Right atrium auricular region (tissue), 2 donors: ENCODE measurements at regions not wholly inside any gene's neighbourhood (a gene's known extent, or its start where the extent isn't known, plus 50 kb on each side); places are given as distances from the start of the nearest gene placed in this dataset.

Source experiments
- DNase-seq: peaks from one replicate; pipeline ENCODE4 v3.0.0-alpha.2; 2019; ENCODE audit warnings: low spot score
- H3K27ac ChIP-seq, 2 donors: fragments of 200-600 bp; sonication (generic); 1 replicate in 1 of 2; 2 replicates in 1 of 2; pipeline ENCODE4 v1.5.1; 2016 to 2019
- H3K27me3 ChIP-seq, 2 donors: fragments of 200-600 bp; sonication (generic); one replicate each; pipeline versions ENCODE4 v1.5.1 to v1.6.0; 2017 to 2019
- H3K36me3 ChIP-seq: fragments of 200-600 bp; sonication (generic); one replicate; pipeline ENCODE4 v1.5.1; 2016
- H3K4me1 ChIP-seq, 2 donors: fragments of 200-600 bp; sonication (generic); one replicate each; pipeline versions ENCODE4 v1.5.1 to v1.6.0; 2017 to 2019
- H3K4me3 ChIP-seq, 2 donors: fragments of 200-600 bp; sonication (generic); 1 replicate in 1 of 2; 2 replicates in 1 of 2; pipeline ENCODE4 v1.5.1; 2017 to 2019; ENCODE audit warnings: mild to moderate bottlenecking in 1 of 2, moderate library complexity in 1 of 2
- H3K9me3 ChIP-seq, 2 donors: fragments of 200-600 bp; sonication (generic); one replicate each; pipeline ENCODE4 v1.5.1; 2019
- CTCF ChIP-seq, 2 donors: fragments of 200-600 bp; sonication (generic); IDR thresholded peaks; one replicate each; pipeline ENCODE4 v1.5.1; 2019; ENCODE audit warnings: antibody characterized with exemption in 2 of 2

- no peak overlapping the region for H3K27ac ChIP-seq
- no peaks in the 10 kb centered on the region for H3K9me3 ChIP-seq
- H3K36me3 ChIP-seq, result no peaks in the 10 kb centered on the region
- no peak for TF ChIP-seq CTCF (IDR thresholded peaks at IDR 0.05)
- H3K27me3 ChIP-seq, result no peaks in the 10 kb centered on the region
- H3K4me3 ChIP-seq, result no peak overlapping the region
- no peak for DNase-seq
- H3K4me1 ChIP-seq, result no peaks in the 10 kb centered on the region
These were observed 498.0 kb downstream of the TBL1XR1 start for GRCh38 chr3:176699288-176699687.

GRCh38 chr3:176697284-176697889 is 499.9 kb downstream of the TBL1XR1 start:
- Histone ChIP-seq H3K4me3 (no peak overlapping the region), H3K36me3 (no peaks in the 10 kb centered on the region), H3K27me3 (no peaks in the 10 kb centered on the region), H3K4me1 (no peaks in the 10 kb centered on the region), H3K27ac (no peak overlapping the region), H3K9me3 (no peaks in the 10 kb centered on the region)
- no peak for DNase-seq
- no peak for TF ChIP-seq CTCF (IDR thresholded peaks at IDR 0.05)

- no peak overlapping the region for H3K4me3 ChIP-seq
- H3K4me1 ChIP-seq, result no peaks in the 10 kb centered on the region
- no peak for TF ChIP-seq CTCF (IDR thresholded peaks at IDR 0.05)
These were observed 500.5 kb downstream of the TBL1XR1 start for GRCh38 chr3:176696816-176697215.

GRCh38 chr3:176692966-176693785 is 504.1 kb downstream of the TBL1XR1 start:
- H3K27me3 ChIP-seq, result no peaks in the 10 kb centered on the region
- DNase-seq, result no peak
- H3K36me3 ChIP-seq, result no peaks in the 10 kb centered on the region
- no peaks in the 10 kb centered on the region for H3K9me3 ChIP-seq
- H3K4me1 ChIP-seq, result no peaks in the 10 kb centered on the region
- TF ChIP-seq CTCF (IDR thresholded peaks at IDR 0.05), result no peak
- H3K27ac ChIP-seq, result no peak overlapping the region
- H3K4me3 ChIP-seq, result no peak overlapping the region

More at GRCh38 chr3:176696816-176697215, 500.5 kb downstream of the TBL1XR1 start:
- Histone ChIP-seq H3K9me3 (no peaks in the 10 kb centered on the region), H3K36me3 (no peaks in the 10 kb centered on the region), H3K27me3 (no peaks in the 10 kb centered on the region), H3K27ac (no peak overlapping the region)
- no peak for DNase-seq

- Histone ChIP-seq H3K36me3 (no peaks in the 10 kb centered on the region), H3K27me3 (no peaks in the 10 kb centered on the region), H3K4me1 (no peaks in the 10 kb centered on the region), H3K4me3 (no peak overlapping the region), H3K9me3 (no peaks in the 10 kb centered on the region), H3K27ac (no peak overlapping the region)
- TF ChIP-seq CTCF (IDR thresholded peaks at IDR 0.05), result no peak
- no peak for DNase-seq
These were observed 504.9 kb downstream of the TBL1XR1 start for GRCh38 chr3:176692199-176692965.
